CD4-positive, CD25-positive, alpha-beta regulatory T cell (primary cell): ENCODE measurements at regions not wholly inside any gene's neighbourhood (a gene's known extent, or its start where the extent isn't known, plus 50 kb on each side); places are given as distances from the start of the nearest gene placed in this dataset.

Experiments
- ATAC-seq, 2 donors: fragments of 150-1000 bp; cut with Tn5 transposase; one replicate each; pipeline ENCODE4 v1.10.0; 2021; ENCODE audit warnings: low read depth in 2 of 2, moderate number of reproducible peaks in 2 of 2, moderate library complexity in 1 of 2
- DNase-seq, 3 donors: peaks; one replicate each; pipeline versions ENCODE4 v3.0.0 to v3.0.0-alpha.2; 2012 to 2022; ENCODE audit warnings: mixed read lengths in 1 of 3
- H3K27ac ChIP-seq: one replicate; pipeline ENCODE4 v1.7.0; 2013; ENCODE audit warnings: mild to moderate bottlenecking, low read length; ENCODE audit not compliant: insufficient read depth, poor library complexity, severe bottlenecking
- H3K27me3 ChIP-seq: one replicate; pipeline ENCODE4 v1.7.0; 2013; ENCODE audit warnings: low read length; ENCODE audit not compliant: control insufficient read depth, insufficient read depth
- H3K36me3 ChIP-seq: one replicate; pipeline ENCODE4 v1.7.0; 2013; ENCODE audit warnings: mild to moderate bottlenecking, low read length, moderate library complexity; ENCODE audit not compliant: control insufficient read depth, insufficient read depth
- H3K4me1 ChIP-seq: 2 replicates; pipeline ENCODE4 v1.7.0; 2013; ENCODE audit warnings: mild to moderate bottlenecking, low read length; ENCODE audit not compliant: insufficient read depth, control insufficient read depth, poor library complexity, severe bottlenecking
- H3K4me3 ChIP-seq: one replicate; pipeline ENCODE4 v1.7.0; 2013; ENCODE audit warnings: low read depth, mild to moderate bottlenecking, low read length, moderate library complexity
- H3K9me3 ChIP-seq, 2 experiments: 1 replicate in 1 of 2; 2 replicates in 1 of 2; pipeline ENCODE4 v1.7.0; 2013; ENCODE audit warnings: low read length in 2 of 2, mild to moderate bottlenecking in 1 of 2, moderate library complexity in 1 of 2; ENCODE audit not compliant: control insufficient read depth in 2 of 2
- H3K27ac Mint-ChIP-seq, 3 donors: one replicate each; pipeline ENCODE4 v1.8.0; 2020 to 2022; ENCODE audit warnings: mild to moderate bottlenecking in 3 of 3, mixed read lengths in 3 of 3, moderate library complexity in 2 of 3
- H3K27me3 Mint-ChIP-seq: one replicate; pipeline ENCODE4 v1.8.0; 2022; ENCODE audit warnings: mild to moderate bottlenecking, mixed read lengths
- H3K36me3 Mint-ChIP-seq: one replicate; pipeline ENCODE4 v1.8.0; 2020; ENCODE audit warnings: mixed read lengths
- H3K4me1 Mint-ChIP-seq, 4 donors: one replicate each; pipeline ENCODE4 v1.8.0; 2020 to 2022; ENCODE audit warnings: mixed read lengths in 4 of 4, mild to moderate bottlenecking in 1 of 4
- H3K4me3 Mint-ChIP-seq, 4 donors: one replicate each; pipeline ENCODE4 v1.8.0; 2020 to 2022; ENCODE audit warnings: mild to moderate bottlenecking in 4 of 4, mixed read lengths in 4 of 4, moderate library complexity in 3 of 4
- H3K9me3 Mint-ChIP-seq, 7 donors: one replicate each; pipeline ENCODE4 v1.8.0; 2020 to 2022; ENCODE audit warnings: mixed read lengths in 7 of 7, mild to moderate bottlenecking in 3 of 7, moderate library complexity in 2 of 7

GRCh38 chr7:25788961-25789620 lies 362.9 kb upstream of the NFE2L3 start:
- peaks cover 11% of the 10 kb centered on the region for H3K27me3 Mint-ChIP-seq
- H3K4me1 Mint-ChIP-seq = no peaks in the 10 kb centered on the region
- no peak overlapping the region for H3K27ac Mint-ChIP-seq
- ATAC-seq (no peak), DNase-seq (no peak)
- H3K36me3 ChIP-seq = no peaks in the 10 kb centered on the region
- no peaks in the 10 kb centered on the region for H3K9me3 ChIP-seq
- H3K27me3 ChIP-seq = no peaks in the 10 kb centered on the region
- no peak overlapping the region for H3K27ac ChIP-seq
- H3K4me3 Mint-ChIP-seq = no peak overlapping the region
- no peaks in the 10 kb centered on the region for H3K4me1 ChIP-seq
- H3K36me3 Mint-ChIP-seq = no peaks in the 10 kb centered on the region
- H3K9me3 Mint-ChIP-seq = peaks cover 0 to 3% (median 0%) of the 10 kb centered on the region in 7 donors
- H3K4me3 ChIP-seq = no peak overlapping the region

GRCh38 chr7:25789701-25790640 lies 362.0 kb upstream of the NFE2L3 start:
- Mint-ChIP-seq H3K4me1 (no peaks in the 10 kb centered on the region), H3K27ac (no peak overlapping the region), H3K27me3 (peaks cover 11% of the 10 kb centered on the region), H3K4me3 (no peak overlapping the region), H3K9me3 (peaks cover 0 to 3% (median 0%) of the 10 kb centered on the region in 7 donors), H3K36me3 (no peaks in the 10 kb centered on the region)
- Histone ChIP-seq H3K4me1 (no peaks in the 10 kb centered on the region), H3K27me3 (no peaks in the 10 kb centered on the region), H3K27ac (no peak overlapping the region), H3K9me3 (no peaks in the 10 kb centered on the region), H3K4me3 (no peak overlapping the region), H3K36me3 (no peaks in the 10 kb centered on the region)
- no peak for ATAC-seq
- DNase-seq = no peak

- H3K4me1 ChIP-seq = no peaks in the 10 kb centered on the region
- no peaks in the 10 kb centered on the region for H3K9me3 ChIP-seq
- Mint-ChIP-seq H3K9me3 (peaks cover 0 to 3% (median 0%) of the 10 kb centered on the region in 7 donors), H3K27ac (no peak overlapping the region), H3K27me3 (peaks cover 15% of the 10 kb centered on the region), H3K36me3 (no peaks in the 10 kb centered on the region), H3K4me1 (no peaks in the 10 kb centered on the region), H3K4me3 (no peak overlapping the region)
- no peak for ATAC-seq
- no peak overlapping the region for H3K4me3 ChIP-seq
- no peak overlapping the region for H3K27ac ChIP-seq
- no peak for DNase-seq
- H3K27me3 ChIP-seq = no peaks in the 10 kb centered on the region
- no peaks in the 10 kb centered on the region for H3K36me3 ChIP-seq
These were observed 361.0 kb upstream of the NFE2L3 start for GRCh38 chr7:25790963-25791362.

GRCh38 chr7:25792586-25792985 lies 359.4 kb upstream of the NFE2L3 start:
- Histone ChIP-seq H3K27ac (no peak overlapping the region), H3K4me3 (no peak overlapping the region), H3K4me1 (no peaks in the 10 kb centered on the region), H3K36me3 (no peaks in the 10 kb centered on the region), H3K9me3 (no peaks in the 10 kb centered on the region), H3K27me3 (no peaks in the 10 kb centered on the region)
- Mint-ChIP-seq H3K4me1 (no peaks in the 10 kb centered on the region), H3K4me3 (no peak overlapping the region), H3K9me3 (peaks cover 0 to 3% (median 0%) of the 10 kb centered on the region in 7 donors), H3K36me3 (no peaks in the 10 kb centered on the region), H3K27ac (no peak overlapping the region), H3K27me3 (peaks cover 22% of the 10 kb centered on the region)
- DNase-seq (no peak), ATAC-seq (no peak)

GRCh38 chr7:25795824-25796235 lies 356.2 kb upstream of the NFE2L3 start:
- no peak for DNase-seq
- H3K36me3 Mint-ChIP-seq = no peaks in the 10 kb centered on the region
- no peaks in the 10 kb centered on the region for H3K4me1 ChIP-seq
- no peak overlapping the region for H3K4me3 ChIP-seq
- no peaks in the 10 kb centered on the region for H3K36me3 ChIP-seq
- H3K27me3 Mint-ChIP-seq = peaks cover 18% of the 10 kb centered on the region
- H3K9me3 Mint-ChIP-seq = peaks cover 0 to 3% (median 0%) of the 10 kb centered on the region in 7 donors
- no peak overlapping the region for H3K4me3 Mint-ChIP-seq
- no peaks in the 10 kb centered on the region for H3K9me3 ChIP-seq
- no peak for ATAC-seq
- H3K27ac ChIP-seq = no peak overlapping the region
- no peaks in the 10 kb centered on the region for H3K4me1 Mint-ChIP-seq
- H3K27ac Mint-ChIP-seq = no peak overlapping the region
- H3K27me3 ChIP-seq = peaks cover 5% of the 10 kb centered on the region

GRCh38 chr7:25798344-25798743 lies 353.7 kb upstream of the NFE2L3 start:
- Mint-ChIP-seq H3K4me1 (no peaks in the 10 kb centered on the region), H3K4me3 (no peak overlapping the region), H3K36me3 (no peaks in the 10 kb centered on the region), H3K9me3 (peaks cover 0 to 2% (median 0%) of the 10 kb centered on the region in 7 donors), H3K27ac (no peak overlapping the region), H3K27me3 (peaks cover 22% of the 10 kb centered on the region)
- DNase-seq (no peak), ATAC-seq (no peak)
- no peaks in the 10 kb centered on the region for H3K9me3 ChIP-seq
- no peaks in the 10 kb centered on the region for H3K36me3 ChIP-seq
- no peak overlapping the region for H3K4me3 ChIP-seq
- no peak overlapping the region for H3K27ac ChIP-seq
- H3K4me1 ChIP-seq = no peaks in the 10 kb centered on the region
- peaks cover 12% of the 10 kb centered on the region for H3K27me3 ChIP-seq

GRCh38 chr7:25801214-25801613 lies 350.8 kb upstream of the NFE2L3 start:
- H3K36me3 ChIP-seq = no peaks in the 10 kb centered on the region
- H3K27ac ChIP-seq = no peak overlapping the region
- H3K9me3 Mint-ChIP-seq = peaks cover 0 to 2% (median 0%) of the 10 kb centered on the region in 7 donors
- peaks cover 21% of the 10 kb centered on the region for H3K27me3 Mint-ChIP-seq
- DNase-seq (no peak), ATAC-seq (no peak)
- H3K27me3 ChIP-seq = peaks cover 16% of the 10 kb centered on the region
- no peak overlapping the region for H3K4me3 Mint-ChIP-seq
- H3K4me1 ChIP-seq = no peaks in the 10 kb centered on the region
- H3K36me3 Mint-ChIP-seq = no peaks in the 10 kb centered on the region
- no peaks in the 10 kb centered on the region for H3K9me3 ChIP-seq
- H3K27ac Mint-ChIP-seq = no peak overlapping the region
- no peak overlapping the region for H3K4me3 ChIP-seq
- no peaks in the 10 kb centered on the region for H3K4me1 Mint-ChIP-seq
